Ishikawa (cell line): ENCODE measurements at regions not wholly inside any gene's neighbourhood (a gene's known extent, or its start where the extent isn't known, plus 50 kb on each side); places are given as distances from the start of the nearest gene placed in this dataset.
A peak's percentile ranks its signal among the peaks of the same experiment; 100 is the strongest.

Experiments used
- CREB1 ChIP-seq: IDR thresholded peaks from 2 replicates; pipeline ENCODE4 v1.6.1; 2012; ENCODE audit warnings: low read depth
- MAX ChIP-seq: IDR thresholded peaks from 2 replicates; pipeline ENCODE4 v1.6.1; 2012
- RAD21 ChIP-seq: IDR thresholded peaks from 2 replicates; pipeline ENCODE4 v1.6.1; 2012; ENCODE audit warnings: low read depth
- TEAD4 ChIP-seq: IDR thresholded peaks from 2 replicates; pipeline ENCODE4 v1.6.1; 2012
- YY1 ChIP-seq: IDR thresholded peaks from 2 replicates; pipeline ENCODE4 v1.6.1; 2012; ENCODE audit warnings: low read depth

- TF ChIP-seq RAD21 (no peak), YY1 (no peak; the same call in 1 of the 2 replicates), MAX (peak; percentile 53; the same call in 1 of the 2 replicates), CREB1 (peak; percentile 35; the same call in 1 of the 2 replicates), TEAD4 (peak; percentile 97)
Observed at GRCh38 chr12:46963977-46964971, 115.1 kb upstream of the PCED1B start.
